Gastrocnemius medialis (tissue), 4 donors: ENCODE measurements at regions not wholly inside any gene's neighbourhood (a gene's known extent, or its start where the extent isn't known, plus 50 kb on each side); places are given as distances from the start of the nearest gene placed in this dataset.

Experiments
- CTCF ChIP-seq, 5 experiments: fragments of 450-650 bp in 3 of 5; fragments of 200-600 bp in 2 of 5; sonication (generic) in 2 of 5; IDR thresholded peaks in 4 of 5; conservative IDR thresholded peaks in 1 of 5; 1 replicate in 4 of 5; 2 replicates in 1 of 5; pipeline ENCODE4 v1.5.1; 2016 to 2019; ENCODE audit warnings: antibody characterized with exemption in 5 of 5, mild to moderate bottlenecking in 3 of 5, moderate library complexity in 3 of 5
- POLR2A ChIP-seq, 2 donors: fragments of 450-650 bp; IDR thresholded peaks; one replicate each; pipeline ENCODE4 v1.6.1; 2017; ENCODE audit warnings: antibody characterized with exemption in 2 of 2, mild to moderate bottlenecking in 2 of 2, moderate library complexity in 2 of 2

- no peak for TF ChIP-seq CTCF (IDR thresholded peaks at IDR 0.05 in 4 of 5, conservative IDR thresholded peaks at IDR 0.05 in 1 of 5)
- no peak for TF ChIP-seq POLR2A (IDR thresholded peaks at IDR 0.05)
Observed at GRCh38 chrX:144840616-144841015, 406.7 kb upstream of the SPANXN1 start.
